SKM-1 (cell line): ENCODE measurements at regions not wholly inside any gene's neighbourhood (a gene's known extent, or its start where the extent isn't known, plus 50 kb on each side); places are given as distances from the start of the nearest gene placed in this dataset.
A peak's percentile ranks its signal among the peaks of the same experiment; 100 is the strongest.
"Not testable (repeated sequence)": the region's sequence is repeated elsewhere in the genome, so short reads cannot be mapped to it uniquely, and the experiment has no call there.

ENCODE experiments used
- DNase-seq: peaks from one replicate; lab custom pipeline; 2025; ENCODE audit not compliant: unreplicated experiment; lab: John Stamatoyannopoulos, UW

- peak; percentile 10 for DNase-seq
Observed at GRCh38 chr1:229159668-229160544, 111.0 kb upstream of the RAB4A start.

GRCh38 chr1:229161740-229162139 is 109.2 kb upstream of the RAB4A start:
- no peak for DNase-seq

GRCh38 chr1:229162825-229163515 is 107.9 kb upstream of the RAB4A start:
- DNase-seq = no peak

- DNase-seq = no peak
Observed at GRCh38 chr1:229164348-229164747, 106.6 kb upstream of the RAB4A start.

- no peak for DNase-seq
Observed at GRCh38 chr1:229164836-229165735, 105.8 kb upstream of the RAB4A start.

- DNase-seq = no peak
Observed at GRCh38 chr1:229167318-229167717, 103.6 kb upstream of the RAB4A start.

GRCh38 chr1:229169399-229169798 is 101.5 kb upstream of the RAB4A start:
- no peak for DNase-seq

- DNase-seq = no peak
Observed at GRCh38 chr1:229170274-229170673, 100.6 kb upstream of the RAB4A start.

- no peak for DNase-seq
Observed at GRCh38 chr1:229170778-229171505, 100.0 kb upstream of the RAB4A start.

GRCh38 chr1:229171934-229172333 is 99.0 kb upstream of the RAB4A start:
- no peak for DNase-seq

- not testable (repeated sequence) for DNase-seq
Observed at GRCh38 chr1:229173491-229174476, 97.1 kb upstream of the RAB4A start.

- DNase-seq = not testable (repeated sequence)
Observed at GRCh38 chr1:229175297-229175696, 95.6 kb upstream of the RAB4A start.

GRCh38 chr1:229176457-229176856 is 94.5 kb upstream of the RAB4A start:
- not testable (repeated sequence) for DNase-seq

GRCh38 chr1:229180161-229180560 is 90.8 kb upstream of the RAB4A start:
- DNase-seq = no peak

GRCh38 chr1:229181419-229181818 is 89.5 kb upstream of the RAB4A start:
- DNase-seq = no peak

- DNase-seq = no peak
Observed at GRCh38 chr1:229183588-229183987, 87.3 kb upstream of the RAB4A start.

- no peak for DNase-seq
Observed at GRCh38 chr1:229184066-229184465, 86.8 kb upstream of the RAB4A start.

GRCh38 chr1:229185963-229186362 is 84.9 kb upstream of the RAB4A start:
- DNase-seq = no peak

- no peak for DNase-seq
Observed at GRCh38 chr1:229186373-229187056, 84.4 kb upstream of the RAB4A start.
